ENCODE measurements at regions not wholly inside any gene's neighbourhood (a gene's known extent, or its start where the extent isn't known, plus 50 kb on each side); places are given as distances from the start of the nearest gene placed in this dataset.
"Not testable (repeated sequence)": the region's sequence is repeated elsewhere in the genome, so short reads cannot be mapped to it uniquely, and the experiment has no call there.

DNA sequence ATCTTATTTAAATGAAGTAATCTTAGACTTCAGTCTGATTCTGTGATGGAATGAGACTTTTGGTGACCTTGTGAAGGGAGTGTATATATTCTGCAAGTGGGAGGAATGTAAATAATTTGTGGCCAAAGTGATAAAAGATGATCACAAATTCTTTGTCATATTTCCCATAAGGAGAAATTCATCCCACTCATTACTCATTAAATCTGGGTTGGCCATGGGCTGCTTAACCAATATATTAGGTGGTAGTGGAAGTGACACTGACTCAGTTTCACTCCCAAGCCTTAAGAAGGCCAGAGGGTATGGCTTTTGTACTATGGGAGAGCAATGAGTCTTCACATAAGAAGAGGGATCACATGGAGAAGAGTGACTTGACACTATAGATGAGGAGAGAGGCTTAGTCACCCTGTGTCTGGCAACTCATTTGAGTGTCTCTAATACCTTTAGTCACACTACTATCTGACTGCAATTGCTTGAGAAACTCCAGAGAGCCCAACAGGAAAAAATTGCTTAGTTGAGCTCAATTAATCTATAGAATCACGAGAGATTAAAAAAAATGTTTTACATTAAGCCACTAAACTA lies 408.2 kb upstream of the PITX2 start:
- DNase-seq (ENCODE audit: low spot score) = no peak

DNA sequence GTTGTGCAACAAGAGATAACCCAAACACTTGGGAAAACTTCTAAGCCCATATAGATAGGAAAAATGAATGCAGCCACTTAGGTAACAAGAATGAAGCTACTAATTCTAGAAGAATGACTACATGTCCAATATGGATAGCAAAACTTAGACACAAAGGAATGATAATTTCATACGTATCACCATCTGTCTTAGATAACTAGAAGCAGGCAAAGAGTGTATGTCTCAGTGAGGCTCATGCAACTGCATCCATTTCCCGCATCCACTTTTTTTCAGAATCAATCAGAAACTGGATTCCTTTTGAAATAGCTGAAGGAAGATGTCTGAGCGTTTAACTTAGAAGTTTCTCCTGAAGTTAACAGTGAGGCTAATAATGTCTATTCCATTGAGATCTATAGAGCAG lies 408.7 kb upstream of the PITX2 start:
- no peak for DNase-seq (ENCODE audit: low spot score)

DNA sequence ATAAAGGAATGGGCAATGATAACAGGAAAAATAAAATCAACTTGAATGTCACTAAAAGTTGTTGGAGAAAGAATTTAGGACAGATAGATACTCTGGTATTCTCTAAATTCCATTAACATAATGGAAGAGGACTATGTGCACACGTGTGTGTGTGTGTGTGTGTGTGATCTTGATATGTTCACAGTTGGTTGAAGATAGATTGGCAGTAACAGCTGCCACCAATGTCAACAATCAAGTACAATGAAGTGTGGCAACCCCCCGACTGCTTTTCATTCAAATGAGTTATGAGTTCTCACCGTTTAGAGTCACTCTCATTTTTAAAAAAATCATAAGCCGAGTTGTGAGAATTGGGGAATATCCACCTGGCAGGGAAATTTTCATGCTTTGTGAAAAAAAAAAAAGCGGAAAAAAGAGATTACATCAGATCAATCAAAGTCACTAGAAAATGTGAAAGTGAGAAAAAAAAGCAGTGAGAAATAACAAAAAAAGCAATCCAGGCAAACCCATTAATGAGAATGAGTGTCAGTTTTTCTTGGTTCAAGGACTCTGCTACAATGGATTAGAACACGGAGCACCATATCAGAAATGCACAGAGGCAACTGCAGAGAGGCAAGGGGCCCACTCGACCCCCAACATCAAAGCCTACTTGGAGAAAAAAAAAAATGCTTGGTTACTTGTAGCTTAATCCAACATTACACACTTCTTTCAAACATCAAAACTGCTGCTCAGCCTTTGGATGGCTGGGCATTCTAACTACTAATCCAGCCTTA lies 414.9 kb upstream of the PITX2 start:
- DNase-seq (ENCODE audit: low spot score) = no peak

DNA sequence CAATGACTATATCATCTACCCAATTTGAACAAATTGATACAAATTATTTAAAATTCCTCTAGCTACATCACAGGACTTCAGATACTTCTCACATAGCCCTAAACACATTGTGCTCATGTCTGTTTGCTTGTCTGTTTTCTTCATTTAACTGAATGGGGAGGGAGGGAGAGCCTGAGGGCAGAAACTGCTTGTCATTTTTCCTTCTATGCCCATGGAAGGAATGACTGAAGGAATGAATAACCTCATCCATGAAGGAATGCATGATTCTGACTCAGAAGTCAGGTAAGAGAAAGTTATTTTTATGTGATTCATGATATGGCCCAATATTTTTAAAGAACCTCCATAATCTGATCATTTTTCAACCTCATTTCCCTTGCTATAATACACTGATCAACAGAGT lies 418.0 kb upstream of the PITX2 start:
- no peak for DNase-seq (ENCODE audit: low spot score)

DNA sequence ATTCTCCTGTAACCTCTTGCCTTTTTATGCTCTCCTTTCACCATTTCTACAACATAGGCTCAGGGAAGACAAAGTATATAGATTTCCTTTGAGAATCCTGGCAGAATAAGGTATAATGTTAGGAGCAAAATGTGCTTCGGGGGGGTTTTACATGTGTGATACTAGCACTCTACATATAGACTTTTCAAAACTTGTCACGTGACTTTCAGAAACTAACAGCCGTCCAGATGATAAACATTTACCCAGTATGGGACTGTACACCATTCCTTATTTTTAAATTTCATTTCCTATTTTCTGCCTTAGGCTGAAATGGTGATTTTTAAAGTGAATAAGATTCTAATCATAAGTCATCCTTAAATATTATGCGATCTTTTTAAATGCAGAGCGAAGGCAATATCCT lies 420.4 kb upstream of the PITX2 start:
- DNase-seq (ENCODE audit: low spot score) = no peak

DNA sequence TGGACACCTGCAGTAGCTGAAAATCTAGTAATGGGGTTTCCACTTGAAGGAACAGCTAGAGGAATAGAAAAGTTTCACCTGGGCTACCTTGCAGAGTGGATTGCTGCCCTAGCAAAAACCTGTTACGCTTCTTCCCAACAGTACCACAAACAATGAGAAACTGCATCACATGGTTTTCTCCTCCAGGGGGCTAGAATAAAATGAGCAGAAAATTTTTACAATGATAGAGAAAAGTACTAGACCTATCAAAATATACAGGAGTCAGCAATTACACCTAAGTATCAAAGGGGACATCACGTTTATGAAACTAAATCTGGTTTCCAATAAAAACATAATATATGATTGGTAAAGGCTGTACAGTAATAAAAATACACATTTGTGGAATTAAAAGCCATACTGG lies 423.1 kb upstream of the PITX2 start:
- no peak for DNase-seq (ENCODE audit: low spot score)

DNA sequence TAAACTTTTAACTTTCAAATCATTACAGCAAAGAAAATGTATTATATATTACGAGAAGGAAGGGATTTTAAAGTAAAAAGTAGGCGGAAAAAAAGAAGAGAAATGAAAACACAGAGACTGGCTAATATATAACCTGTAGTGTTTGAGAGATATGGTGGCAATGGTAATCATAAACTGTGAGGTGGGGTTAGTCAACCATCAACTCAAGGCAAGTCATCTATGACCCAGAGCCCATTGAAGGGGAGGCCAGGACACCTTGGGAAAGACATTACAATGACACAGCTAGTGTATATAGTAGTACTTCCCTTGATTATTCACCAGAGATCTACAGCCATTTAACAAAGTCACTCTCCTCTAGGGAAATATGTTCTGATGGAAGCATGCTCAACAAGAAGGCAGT lies 423.9 kb upstream of the PITX2 start:
- DNase-seq (ENCODE audit: low spot score) = no peak

DNA sequence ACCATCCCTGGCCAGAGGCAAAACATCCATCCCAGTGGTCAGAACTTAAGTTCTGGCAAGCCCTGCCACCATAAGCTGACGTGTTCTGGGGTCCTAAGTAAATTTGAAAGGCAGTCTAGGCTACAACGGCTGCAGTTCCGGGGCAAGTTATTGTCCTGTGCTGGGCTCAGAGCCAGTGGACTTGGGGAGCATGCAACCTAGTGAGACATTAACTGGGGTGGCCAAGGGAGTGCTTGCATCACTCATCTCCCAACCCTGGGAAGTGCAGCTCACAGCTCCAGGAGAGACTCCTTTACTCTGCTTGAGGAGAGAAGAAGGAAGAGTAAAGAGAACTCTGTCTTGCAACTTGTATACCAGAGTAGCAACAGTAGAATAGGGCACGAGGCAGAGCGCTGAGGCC lies 425.4 kb upstream of the PITX2 start:
- no peak for DNase-seq (ENCODE audit: low spot score)

DNA sequence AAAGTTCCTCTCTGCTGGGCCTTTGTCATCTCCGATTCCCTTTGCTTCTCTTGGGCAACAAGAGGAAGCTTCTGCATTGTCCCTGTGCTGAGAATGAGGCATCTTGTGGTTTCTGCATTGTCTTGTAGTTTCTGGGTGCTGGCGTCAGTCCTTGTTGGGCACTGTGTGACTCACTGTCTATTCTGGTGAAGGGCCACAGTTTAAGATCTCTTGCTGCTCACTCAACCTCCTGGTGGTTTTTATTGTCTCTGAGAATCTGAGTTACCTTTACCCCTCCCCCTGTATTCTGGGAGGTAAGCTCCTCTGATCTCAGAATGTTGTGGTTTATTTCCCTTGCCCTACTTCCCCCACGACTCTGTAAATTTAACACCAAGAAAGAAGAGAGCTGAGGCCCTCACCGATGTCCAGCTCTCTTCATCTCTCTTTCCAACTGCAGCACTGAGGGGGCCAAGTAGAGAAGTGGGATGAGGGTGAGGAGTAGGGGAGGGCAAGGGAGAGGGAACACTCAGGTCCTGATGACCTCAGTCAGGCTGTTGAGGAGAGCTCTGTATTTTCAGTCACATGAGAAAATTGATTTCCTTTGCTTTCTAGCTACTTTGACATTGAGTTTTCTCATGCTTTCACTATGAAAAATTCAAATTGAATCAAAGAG lies 441.6 kb upstream of the PITX2 start:
- DNase-seq (ENCODE audit: low spot score) = no peak

DNA sequence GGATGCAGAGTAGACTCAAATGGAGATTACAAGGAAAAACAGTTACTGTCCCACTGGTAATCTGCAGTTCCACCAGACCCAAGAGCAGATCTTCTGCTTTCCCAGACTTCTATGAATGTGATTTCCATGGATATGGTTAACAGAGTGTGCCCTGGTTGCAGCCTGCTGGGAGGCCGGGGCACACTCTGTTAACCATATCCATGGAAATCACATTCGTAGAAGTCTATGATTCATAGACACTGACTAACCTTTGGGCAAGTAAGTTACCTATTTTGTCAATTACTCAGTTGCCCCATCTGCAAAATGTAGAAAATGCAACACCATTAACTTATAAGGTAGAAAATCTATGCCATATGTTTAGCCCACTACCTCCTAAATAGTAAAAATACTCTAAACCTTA lies 443.1 kb upstream of the PITX2 start:
- no peak for DNase-seq (ENCODE audit: low spot score)

DNA sequence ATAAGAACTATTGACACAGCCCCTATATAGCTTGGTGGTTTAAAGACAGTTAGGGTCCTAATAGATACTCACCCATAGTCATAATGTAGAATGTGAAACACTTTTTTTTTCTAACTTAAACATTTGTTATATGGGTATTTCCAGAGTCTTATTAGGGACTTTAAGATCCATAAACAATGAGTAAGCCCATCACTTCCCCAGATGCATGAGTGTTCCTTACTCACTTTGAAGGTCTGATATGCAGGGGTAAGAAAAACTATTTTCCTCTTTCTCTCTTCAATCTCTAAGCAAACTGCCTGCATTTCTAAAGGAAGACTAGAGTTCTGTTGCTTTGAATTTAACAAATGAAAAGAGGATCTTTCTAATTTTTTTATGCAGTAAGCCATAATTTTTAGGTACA lies 443.6 kb upstream of the PITX2 start:
- no peak for DNase-seq (ENCODE audit: low spot score)

DNA sequence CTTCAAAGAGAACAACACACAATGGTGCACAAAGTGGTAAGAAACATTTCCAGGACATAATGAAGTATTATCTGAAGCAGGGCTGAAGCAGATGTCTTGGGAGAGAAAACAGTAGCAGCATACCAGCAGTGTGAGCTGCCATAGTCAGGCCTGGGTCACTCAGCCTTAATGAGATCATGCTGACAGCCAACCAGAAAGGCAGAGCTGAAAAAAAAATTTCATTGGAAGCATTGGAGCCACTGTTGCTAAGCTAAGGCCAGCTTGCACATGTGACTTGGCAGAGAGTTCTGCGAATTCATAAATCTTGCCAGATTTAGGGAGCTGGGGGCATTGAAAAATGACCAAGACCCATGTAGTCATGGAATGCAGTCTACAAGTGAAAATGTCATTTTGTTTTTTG lies 444.0 kb upstream of the PITX2 start:
- no peak for DNase-seq (ENCODE audit: low spot score)

DNA sequence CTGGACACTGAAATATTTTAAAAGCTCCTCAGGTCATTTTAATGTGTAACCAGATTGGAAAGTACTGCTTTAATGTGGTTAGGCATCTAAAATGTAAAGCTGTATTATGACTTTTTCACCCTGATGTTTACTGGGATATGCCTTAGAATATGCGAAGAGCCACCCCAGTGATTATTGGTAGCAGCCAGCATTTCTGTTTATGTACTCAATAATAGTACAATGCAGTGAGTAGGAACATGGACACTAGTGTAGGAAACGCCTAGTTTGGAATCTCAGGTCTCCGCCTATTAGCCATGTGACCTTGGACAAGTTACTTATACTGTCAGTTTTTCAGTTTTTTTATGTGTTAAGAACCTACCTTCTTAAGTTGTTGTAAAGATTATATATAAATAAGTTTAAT lies 446.0 kb upstream of the PITX2 start:
- no peak for DNase-seq (ENCODE audit: low spot score)

DNA sequence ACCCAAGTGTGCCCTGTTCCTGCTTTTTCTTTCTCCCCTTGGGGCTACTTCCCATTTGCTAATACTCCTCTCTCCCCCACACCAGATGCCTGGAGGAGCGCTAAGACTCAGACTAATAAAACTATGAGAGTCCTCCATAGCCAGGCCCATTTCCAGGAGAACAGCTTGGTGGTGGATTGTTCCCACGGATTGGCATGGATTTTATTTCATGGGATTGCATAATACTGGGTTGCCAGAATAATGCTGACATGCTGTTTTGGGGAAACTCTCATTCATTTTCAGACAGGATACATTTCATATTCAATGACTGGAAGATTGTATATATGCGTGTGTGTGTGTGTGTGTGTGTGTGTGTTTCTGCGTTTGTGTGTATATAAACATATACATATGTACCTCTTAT lies 447.5 kb upstream of the PITX2 start:
- DNase-seq (ENCODE audit: low spot score) = no peak

DNA sequence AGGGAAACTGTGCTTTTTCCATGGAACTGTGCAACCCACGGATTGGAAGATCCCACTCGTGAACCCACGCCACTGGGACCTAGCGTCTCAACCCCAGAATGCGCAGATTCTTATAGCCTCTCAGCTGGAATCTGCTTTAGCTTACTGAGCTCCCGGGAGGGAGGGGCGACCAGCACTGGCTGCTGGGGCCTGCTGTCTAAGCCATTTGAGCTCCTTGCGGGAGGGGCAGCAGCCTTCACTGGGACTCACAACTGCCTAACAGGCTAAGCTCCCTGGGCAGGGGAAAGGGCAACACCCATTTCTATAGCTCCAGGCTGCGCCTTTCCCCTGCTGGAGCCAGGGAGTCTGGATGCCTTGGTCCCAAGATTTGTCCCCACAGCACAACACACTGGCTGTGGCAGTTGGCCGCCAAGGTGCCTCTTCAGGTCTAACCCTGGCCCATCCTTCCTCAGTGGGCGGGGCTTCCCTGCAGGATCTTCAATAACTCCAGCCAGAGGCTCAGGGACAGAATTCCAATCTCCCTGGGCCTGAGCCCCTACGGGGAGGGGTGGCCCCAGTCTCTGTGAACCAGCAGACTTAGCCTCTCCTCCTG lies 451.7 kb upstream of the PITX2 start:
- no peak for DNase-seq (ENCODE audit: low spot score)

DNA sequence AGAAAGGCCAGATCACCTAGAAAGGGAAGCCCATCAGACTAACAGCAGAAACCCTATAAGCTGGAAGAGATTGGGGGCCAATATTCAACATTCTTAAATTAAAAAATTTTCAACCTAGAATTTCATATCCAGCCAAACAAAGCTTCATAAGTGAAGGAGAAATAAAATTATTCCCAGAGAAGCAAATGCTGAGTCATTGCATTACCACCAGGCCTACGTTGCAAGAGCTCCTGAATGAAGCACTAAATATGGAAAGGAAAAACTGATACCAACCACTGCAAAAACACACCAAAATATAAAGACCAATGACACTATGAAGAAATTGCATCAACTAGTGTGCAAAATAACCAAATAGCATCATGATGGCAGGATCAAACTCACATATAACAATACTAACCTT lies 453.4 kb upstream of the PITX2 start:
- not testable (repeated sequence) for DNase-seq (ENCODE audit: low spot score)

DNA sequence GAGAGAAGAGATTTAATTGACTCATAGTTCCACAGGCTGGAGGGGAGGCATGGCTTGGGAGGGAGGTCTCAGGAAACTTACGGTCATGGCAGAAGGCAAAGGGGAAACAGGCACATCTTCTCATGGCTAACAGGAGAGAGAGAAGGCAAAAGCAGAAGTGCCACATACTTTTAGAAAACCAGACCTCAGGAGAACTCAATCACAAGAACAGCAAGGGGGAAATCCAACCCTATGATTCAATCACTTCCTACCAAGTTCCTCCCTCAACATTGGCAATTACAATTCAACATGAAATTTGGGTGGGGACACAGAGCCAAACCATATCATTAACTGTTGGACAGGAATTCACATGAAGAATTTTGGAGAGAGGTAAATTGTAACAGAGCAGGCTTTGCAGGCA lies 485.3 kb upstream of the PITX2 start:
- DNase-seq (ENCODE audit: low spot score) = no peak

DNA sequence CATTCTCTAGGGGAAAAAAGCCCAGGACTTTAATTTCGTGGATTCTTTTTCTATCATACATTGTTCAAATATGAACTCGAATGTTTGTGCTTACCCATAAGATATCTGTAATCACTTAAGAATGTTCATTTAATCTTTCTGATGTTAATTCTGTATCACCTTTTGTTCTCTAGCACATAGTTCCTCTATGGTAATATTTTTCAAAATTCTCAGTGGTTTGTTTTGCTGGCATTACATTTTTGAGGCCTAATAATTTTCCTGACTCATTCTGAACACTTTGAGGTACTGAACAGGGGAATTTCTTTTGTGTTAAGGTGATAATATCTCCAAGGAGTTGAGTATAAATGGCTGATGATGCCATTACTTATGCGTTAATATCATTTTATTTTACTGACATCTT lies 490.7 kb upstream of the PITX2 start:
- DNase-seq (ENCODE audit: low spot score) = no peak

DNA sequence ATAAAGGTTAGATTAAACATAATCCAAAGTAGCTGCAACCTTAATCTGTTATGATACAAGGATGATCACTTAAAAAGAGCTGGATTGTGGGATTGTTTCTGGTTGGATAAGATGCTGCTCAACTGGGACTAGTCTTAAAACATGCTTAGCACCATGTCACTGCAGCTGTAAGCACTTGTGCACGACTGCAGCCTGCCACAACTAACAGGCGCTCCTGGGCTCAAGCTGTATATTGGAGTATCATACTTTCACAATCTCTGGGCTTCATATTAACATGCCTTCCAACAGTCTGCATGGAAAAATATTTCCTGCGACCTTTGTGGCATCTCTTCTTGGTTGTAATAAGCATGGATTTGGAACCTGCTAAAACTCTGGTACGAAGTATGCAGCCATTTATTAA lies 493.0 kb upstream of the PITX2 start:
- no peak for DNase-seq (ENCODE audit: low spot score)

DNA sequence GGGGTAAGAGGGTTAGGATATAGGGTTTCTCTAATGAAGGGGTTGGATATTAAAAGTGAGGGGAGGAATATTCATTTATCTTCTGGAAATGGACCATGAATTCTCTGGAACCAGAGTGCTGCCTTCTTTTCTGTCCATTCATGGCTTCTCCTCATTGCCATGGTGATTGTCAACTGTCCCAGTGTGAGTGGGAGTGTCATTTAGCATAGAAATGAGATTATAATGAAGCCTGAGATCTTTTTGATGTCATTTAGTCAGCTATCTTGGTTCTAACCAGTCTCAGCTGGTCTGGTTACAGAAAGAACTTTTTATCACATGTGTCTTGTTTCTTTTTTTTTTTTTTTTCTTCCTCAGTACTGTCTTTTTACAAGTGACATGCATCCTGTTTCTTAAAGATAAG lies 497.3 kb upstream of the PITX2 start:
- DNase-seq (ENCODE audit: low spot score) = no peak

DNA sequence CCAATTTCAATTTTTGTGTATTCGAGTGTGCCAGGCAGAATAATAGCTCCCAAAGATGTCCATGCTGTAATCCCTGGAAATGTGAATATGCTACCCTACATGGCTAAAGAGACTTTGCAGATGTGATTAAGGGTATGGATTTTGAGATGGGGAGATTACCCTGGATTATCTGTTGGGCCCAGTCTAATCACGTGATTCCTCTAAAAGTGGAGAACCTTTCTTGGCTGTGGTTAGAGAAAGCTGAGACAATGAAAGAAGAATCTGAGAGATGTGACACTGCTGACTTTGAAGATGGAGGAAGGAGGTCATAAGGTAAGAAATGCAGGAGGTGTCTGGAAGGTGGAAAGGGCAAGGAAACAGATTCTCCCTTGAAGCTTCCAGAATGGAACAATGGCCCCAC lies 503.5 kb upstream of the PITX2 start:
- no peak for DNase-seq (ENCODE audit: low spot score)

DNA sequence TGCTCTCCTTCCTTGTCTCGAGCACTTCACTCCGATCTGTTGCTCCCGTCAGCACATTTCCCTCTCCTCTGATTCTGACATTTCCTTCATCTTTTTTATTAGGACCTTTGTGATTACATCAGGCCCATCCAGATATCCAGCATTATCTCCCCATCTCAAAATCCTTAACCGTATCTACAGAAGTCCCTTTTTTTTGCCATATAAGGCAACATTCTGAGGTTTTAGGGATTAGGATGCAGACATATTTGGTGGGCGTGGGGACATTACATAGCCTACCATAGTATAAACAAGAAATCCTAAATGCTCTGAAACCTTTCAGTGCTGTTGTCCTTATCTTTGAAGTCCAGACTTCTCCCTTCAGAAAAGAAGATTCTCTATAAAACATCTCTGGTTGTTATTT lies 505.0 kb upstream of the PITX2 start:
- DNase-seq (ENCODE audit: low spot score) = no peak

DNA sequence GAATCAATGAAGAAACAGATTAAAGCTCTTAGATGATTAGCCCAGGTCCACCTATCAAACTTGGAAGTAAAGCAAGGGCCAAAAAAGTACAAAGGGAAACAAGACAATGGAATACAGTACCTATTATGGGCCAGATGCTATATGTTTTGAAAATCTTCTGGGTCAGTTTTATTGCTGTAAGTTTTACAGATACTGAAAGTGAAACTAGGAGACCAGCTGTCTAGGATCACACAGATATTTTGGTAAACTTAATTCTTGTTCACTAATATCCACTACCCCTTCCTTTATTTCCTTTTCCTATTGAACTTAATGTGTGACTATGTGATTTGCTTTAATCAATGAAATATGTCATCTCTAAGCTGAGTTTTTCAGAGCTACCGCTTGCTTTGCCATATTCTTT lies 505.4 kb upstream of the PITX2 start:
- no peak for DNase-seq (ENCODE audit: low spot score)
